Inflammatory macrophage treated with lipopolysaccharide for 1 hour (primary cell): ENCODE measurements at regions not wholly inside any gene's neighbourhood (a gene's known extent, or its start where the extent isn't known, plus 50 kb on each side); places are given as distances from the start of the nearest gene placed in this dataset.
"Not testable (repeated sequence)": the region's sequence is repeated elsewhere in the genome, so short reads cannot be mapped to it uniquely, and the experiment has no call there.

Experiments
- DNase-seq, 2 donors: peaks; one replicate each; pipeline ENCODE4 v3.0.0-alpha.2; 2020 to 2022

DNA sequence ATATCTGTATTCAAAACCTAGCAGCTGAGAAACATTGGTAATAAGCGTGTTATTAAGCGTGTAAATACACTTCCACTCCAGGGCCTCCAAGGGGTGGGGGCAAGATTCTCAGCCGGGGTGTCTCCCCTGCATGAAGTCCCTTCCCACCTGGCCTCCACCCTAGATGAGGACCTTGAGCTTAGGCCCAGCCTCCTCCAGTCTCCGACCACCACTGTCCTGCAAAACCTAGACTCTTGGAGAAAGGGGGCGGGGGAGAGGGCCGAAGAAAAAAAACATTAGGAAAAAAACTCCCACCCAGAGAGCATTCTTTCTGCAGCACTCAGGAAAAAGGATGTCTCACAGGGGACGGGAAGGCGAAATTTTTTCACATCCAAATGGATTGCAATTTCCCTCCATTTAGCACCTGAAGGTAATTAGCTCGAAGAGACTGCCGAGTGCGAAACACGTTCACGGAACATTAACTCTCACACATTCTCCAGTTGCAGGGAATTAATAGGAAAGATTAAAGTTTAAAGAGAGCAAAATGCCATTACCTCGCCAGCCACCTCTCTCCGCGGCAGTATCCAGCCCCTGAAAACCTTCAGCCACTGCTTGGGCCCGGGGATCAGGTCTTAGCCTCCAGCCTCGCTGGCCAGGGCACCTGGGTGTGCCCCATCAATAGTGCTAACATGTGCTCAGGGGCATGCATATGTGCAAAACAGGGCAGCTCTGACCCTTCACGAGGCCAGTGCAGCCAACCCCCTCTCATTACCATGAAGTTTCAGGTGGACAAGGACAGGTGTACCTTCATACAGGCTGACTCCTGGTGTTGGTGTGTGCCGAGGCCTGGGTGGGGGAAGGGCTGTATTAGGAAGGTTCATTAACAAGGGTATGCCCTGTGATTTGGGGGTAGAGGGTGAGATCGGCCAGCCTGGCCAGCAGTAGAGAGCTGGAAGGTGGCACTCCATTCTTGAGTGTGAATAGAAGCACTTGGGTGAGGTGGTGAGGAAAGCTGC lies 77.2 kb downstream of the HIF1AN start:
- DNase-seq = no peak

DNA sequence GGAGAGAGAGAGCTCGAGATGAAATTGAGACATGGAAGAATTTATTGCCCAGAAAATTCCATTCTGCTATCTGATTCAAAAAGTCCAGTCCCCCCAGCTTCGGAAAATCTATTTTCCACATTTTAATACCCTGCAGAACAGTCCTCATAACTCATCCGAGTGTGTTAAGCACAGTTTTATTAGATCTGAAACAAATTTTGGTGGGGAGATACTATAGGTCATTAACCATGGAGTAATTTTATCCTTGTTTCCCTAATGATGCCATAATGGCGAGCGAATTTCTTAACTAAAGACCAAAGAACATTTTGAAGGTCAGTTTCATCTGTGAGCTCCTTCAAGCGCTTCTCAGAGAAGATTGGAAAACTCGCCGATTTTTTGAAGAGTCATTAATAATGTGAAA lies 78.1 kb downstream of the HIF1AN start:
- no peak for DNase-seq

DNA sequence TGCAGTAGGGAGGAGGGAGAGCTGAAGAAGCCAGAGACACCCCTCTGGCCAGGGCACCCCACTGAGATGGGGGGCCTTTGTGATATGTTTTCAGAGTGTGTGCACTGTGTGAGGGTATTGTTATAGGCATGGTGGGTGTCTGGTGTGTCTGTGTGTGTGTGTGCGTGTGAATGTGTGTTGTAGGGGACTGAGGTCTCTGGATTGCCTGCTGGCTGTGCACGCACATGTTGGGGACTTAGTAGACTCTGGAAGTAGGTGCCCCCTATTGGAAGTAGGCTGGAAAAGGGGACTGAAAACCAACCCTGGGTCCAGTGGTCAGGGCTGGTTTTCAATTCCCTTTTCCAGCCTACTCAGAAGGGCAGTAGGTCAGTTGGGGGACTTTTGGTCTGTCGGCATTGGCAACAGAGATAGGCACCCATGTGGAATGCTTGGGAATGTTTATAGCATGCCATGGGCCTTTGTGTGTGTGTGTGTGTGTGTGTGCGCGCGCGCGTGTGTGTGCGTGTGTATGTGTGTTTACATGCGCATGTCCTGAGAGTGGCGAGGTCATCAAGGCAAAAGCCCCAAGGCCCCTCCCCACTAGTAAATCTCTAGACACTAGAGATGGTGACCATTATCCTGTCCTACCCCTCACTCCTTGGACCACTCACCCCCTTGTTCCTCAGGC lies 78.8 kb downstream of the HIF1AN start:
- no peak for DNase-seq

DNA sequence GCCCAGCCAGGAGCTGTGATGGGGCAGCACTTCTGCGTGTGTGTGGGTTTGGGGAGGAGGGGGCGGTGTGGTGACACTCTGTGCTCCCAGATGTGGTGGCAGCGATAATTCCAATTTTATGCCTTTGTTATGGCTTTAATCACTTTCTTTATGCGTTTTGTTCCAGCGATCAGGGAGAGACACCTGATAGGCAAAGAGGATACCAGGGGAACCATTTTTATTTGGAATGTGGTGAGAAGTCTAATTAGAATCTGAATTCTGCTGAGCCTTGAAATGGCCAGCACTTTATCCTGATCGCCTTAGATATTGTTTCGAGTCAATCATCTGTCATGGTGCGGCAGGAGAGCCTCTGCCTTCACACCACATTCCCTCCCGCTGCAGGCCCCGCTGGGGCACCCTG lies 79.5 kb downstream of the HIF1AN start:
- DNase-seq = no peak

DNA sequence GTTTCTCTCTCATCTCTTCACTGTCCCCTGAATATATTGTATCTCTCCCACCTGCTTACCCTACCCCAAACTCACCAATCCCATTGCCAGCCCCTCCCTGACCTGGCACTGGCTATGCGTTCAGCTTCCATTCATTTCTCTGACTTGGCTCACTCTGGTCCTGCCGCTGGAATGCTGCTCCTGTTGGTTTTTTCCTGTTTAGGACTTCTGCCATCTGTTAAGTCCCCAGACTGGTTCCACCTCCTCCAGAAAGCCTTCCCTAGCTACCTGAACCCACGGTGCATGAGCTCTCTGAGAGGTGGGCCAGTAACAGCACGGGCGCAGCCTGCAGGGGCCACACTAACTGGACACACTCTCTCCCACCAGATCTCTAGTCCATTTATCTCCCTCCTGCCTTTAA lies 80.2 kb downstream of the HIF1AN start:
- no peak for DNase-seq

DNA sequence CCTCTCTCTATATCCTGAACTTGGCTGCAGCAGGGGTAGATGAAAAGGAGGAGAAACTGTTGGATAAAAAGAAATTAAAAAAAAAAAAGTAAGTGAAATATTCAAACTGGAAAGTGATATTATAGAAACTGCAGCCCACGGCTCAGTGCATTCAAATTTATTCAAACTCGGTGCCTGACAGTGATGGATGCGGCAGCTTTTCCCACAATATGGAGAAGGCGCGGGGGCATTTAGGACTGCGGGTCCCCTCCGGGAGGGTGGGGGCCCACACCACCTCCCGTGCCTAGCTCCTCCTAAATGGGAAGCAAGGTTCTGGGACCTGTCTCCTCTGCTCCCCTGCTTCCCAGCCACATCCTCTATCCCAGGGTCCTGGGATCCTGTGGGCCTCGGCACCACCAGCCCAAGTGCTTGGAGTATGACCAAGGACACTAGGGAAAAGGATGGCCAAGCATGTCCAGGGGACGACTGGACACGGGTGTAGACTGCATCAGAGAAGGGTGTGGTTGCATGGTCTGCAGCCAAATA lies 82.4 kb downstream of the HIF1AN start:
- DNase-seq = no peak

DNA sequence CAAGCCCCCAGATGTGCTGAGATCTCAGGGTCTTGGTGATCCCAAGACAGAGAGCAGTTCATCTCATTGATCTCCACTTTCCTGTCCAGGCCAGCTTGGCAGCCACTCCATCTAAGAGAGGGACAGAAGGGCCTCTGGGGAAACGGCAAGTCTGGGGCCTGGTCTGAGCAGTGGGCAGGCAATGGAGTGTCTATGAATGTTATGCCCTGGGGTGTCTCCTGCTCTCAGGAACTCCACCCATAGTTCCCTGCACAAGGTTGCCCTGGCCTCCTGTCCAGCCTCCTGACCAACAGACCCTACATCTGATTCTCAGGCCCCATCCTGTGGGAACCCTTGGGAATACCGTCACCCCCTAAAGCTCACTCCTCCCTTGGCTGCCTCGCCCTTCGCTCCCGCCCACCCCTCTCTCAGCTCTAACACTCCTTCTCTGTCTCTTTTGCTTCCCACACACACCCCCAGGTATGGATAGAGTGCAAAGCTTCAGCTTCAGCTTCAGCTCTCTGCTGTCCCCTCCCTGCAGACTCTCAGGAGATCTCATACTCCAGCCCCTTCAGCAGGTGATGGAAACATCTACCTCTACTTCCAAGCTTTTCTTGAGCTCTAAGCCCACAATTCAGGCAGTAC lies 83.0 kb downstream of the HIF1AN start:
- no peak for DNase-seq

DNA sequence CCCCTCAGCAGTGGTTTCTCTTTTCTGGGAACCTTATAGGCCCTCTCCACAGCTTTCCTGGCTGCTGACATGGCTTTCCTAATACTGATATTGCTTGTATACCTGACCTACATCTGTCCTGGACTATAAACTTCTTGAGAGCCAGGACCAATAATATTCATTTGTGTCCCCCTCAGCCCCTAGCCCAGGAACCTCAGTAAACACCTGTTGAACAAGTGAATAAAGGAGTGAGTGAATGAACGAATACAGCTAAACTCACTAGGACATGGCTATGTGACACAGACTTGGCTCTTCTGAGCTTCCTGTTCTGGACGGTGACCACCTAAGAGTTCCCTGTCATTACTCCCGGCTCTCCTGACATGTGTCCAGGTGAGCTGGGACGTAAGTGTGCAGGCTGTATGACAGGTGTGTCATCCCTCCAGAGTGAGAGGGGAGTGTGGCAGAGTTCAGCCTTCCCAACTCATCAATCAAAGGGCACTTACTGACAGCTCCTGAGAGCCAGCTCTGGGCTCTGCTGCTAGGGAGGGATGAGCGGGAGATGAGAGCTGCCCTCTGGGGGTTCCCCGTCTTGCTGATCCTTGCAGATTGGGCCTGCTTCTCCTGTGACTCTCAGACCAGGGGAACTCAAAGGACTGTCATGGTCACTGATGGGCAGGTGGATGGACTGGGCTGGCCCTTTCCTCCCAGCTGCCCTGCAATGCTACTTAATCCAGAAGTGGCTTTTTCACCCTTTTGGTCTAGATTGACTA lies 84.5 kb downstream of the HIF1AN start:
- DNase-seq = no peak

DNA sequence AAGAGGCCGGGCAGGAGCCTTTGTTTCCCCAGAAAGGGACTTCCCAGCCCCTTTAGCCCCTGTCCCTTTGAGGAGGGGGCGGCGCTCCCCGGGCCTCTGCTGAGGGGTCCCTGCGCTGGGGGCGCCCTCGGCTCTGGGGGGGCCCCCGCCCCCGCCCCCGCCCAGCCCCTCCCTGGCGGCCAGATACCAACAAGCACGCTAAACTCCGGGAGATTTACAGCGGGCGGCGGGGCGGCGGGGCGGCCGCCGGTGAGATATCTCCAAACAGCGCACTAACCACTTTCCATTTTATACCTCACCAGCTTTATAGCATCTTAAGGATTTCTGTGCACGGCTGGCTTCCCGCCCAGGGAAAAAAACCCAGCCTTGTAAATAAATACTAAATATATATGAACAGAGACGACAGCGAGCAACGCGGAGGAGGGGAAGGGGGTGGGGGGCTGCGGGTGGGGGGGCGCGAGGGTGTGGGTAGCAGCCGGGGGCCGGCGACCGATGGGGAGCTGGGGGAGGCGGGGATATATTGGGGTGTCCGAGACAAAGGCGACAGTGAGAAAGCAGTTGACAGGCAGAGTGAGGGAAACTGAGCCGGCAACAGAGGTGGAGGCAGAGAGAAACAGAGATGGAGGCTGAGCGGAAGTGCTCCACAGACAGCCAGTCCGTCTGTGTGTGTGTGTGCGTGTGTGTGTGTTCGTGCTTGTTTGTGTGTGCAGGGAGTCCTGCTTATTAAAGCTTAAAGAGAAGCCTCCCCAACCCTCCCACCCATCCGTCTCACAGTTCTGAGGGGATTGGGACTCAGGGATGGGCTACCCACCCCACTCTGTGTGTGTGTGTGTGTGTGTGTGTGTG lies 85.8 kb downstream of the HIF1AN start:
- DNase-seq = no peak

DNA sequence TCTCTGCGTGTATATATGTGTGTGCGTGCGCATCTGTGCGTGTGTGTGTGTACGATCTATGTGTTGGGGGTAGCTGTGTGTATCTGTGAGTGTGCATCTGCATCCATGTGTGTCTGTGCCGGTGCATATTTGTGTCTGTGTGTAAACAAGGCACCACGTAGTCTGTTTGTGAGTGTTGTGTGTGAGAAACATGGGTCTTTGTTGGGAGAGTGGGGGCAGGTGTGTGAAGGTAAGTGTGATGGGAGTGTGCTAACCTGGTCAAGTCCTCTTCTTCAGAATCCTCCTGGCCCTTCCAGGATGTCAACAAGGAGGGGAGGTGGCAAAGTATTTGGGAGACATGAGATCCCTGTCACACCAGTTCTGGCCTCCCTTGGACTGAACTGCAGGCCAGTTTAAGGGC lies 87.2 kb downstream of the HIF1AN start:
- no peak for DNase-seq

DNA sequence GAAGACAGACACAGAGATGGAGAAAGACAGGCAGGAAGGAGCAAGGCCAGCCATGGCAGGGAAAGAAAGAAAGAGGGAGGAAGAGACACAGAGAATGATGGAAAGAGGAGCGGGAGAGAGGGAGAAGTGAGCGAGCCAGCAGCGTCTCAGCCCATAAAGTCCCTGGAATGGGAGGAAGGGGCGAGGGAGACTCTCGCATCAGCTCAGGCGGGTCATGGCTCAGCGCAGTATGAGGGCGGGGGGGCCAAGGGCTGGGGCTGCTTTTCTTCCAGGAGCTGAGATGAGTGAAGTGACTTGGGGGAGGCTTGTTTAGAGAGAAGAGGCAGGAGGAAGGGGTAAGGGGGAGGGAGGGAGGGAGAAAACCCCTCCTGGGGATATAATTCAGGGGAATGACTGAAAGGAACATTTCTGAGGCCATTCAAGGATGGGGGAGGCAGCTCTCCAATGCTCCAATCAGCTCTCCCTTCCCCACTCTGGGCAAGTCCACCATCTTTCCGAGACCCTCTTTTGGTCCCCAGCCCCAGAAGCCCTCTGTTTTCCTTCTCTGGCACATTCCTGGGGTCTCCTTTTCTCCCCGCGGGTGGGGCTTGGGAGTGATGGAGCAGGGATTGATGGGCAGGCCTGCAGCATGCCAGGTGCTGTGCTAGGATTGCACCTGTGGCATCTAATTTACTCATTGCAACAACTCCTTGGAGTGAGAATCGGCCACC lies 87.9 kb downstream of the HIF1AN start:
- DNase-seq = no peak

DNA sequence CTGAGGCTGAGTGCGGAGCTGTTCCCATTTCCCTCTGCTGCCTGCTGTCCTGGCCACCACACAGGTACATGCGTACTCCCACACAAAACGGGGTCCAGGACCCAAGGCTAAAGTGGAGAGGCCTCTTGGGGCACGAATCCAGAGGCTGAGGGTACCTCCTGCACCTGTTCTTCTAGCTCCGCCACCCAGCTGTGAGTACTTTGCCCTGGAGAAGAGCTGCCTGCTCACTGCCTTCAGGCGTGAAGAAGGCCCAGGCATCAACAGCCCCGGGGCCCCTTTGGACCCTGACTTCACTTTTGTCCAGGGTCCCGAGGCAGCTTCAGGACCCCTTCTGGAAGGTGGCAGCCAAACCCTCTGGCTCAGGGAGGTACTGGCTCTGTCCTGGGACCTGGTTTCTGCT lies 88.6 kb downstream of the HIF1AN start:
- DNase-seq = no peak

DNA sequence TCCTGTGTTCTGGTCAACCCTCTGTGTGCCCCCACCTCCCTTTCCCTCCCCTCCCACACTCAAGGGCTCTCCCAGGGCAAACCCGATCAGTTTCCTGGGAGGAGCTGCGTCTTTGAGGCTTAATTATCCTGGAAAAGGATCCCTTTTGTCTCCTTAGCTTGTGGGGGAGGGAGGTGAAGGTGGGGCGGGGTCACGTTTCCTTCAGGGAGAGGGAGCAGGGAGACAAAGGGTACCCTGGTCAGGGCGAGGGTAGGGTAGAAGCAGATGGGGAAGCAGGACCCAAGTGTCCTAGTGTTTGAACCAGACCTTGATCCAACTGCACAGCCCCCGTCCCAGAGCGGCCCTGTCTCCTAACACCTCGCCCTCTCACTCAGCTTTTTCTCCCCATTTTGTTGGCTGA lies 90.1 kb downstream of the HIF1AN start:
- no peak for DNase-seq

DNA sequence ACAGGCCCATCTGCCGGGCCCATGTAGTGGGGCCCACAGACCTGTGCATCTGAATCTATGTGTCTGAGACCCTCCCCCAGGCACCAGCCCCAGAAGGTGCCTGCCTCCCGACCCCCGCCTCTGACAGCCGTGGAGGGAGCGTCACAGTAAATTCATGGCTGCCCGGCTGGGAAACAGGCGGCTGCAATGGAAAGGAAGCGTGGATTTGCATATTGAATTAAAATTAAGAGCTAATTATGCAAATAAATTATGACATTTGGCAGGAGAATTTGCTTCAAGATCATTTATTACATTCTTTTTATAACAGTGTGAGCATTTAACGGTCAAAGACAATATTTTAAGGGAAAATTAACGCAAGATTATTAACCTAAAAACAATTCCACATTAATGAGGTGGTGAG lies 92.3 kb downstream of the HIF1AN start:
- DNase-seq = no peak

DNA sequence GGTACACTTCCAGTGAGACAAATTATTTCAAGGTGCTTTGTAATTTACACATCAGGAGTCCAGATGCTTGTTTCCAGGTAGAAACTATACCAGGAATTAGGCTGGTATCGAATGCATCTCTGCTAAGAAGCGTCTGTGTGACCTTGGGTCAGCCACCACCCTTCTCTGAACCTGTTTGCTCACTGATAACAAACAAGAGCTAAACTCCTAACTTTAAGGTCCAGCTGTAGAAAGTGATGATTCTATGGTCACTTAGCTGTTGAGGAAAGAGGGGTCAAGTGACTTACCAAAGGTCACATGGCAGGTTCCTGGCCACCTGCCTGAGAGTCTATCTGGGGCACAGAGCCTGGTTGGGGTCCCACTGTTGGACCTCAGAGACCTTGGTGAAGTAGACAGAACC lies 95.4 kb downstream of the HIF1AN start:
- DNase-seq = no peak

DNA sequence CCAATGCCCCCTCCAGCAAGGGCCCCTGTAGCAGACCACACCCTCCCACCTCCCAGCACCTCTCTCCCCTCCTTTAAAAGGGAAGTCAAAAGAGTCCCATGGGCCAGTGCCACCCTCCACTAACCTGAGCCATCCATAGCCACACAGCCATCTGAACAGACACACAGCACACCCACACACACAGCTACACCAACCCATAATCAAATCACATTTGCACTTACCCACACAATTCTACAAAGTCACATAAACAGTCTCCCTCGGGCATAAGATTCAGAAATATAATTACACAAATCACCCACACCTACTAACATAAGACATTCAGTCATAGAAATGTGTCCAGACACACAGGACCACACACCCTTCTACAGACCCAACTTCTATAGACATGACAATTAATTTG lies 96.3 kb downstream of the HIF1AN start:
- DNase-seq = no peak

DNA sequence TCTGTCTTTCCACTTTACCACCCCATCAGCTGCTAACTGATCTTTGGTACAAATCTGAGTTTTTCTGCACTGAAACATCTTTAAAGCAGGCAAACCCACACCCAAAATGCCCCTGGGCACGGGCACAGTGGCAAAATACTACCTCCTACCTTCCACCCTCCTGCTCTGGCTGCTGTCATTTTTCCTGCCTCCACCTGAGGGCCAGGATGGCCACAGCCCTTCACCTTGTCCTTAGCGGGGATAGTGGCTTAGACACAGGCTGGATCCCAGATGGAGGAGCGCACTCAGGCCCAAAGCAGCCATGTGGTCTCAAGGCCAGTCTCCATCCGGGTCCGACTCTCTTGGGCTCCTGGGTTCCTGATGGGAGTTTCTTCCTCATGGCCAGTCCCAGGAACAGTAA lies 98.3 kb downstream of the HIF1AN start:
- DNase-seq = no peak

DNA sequence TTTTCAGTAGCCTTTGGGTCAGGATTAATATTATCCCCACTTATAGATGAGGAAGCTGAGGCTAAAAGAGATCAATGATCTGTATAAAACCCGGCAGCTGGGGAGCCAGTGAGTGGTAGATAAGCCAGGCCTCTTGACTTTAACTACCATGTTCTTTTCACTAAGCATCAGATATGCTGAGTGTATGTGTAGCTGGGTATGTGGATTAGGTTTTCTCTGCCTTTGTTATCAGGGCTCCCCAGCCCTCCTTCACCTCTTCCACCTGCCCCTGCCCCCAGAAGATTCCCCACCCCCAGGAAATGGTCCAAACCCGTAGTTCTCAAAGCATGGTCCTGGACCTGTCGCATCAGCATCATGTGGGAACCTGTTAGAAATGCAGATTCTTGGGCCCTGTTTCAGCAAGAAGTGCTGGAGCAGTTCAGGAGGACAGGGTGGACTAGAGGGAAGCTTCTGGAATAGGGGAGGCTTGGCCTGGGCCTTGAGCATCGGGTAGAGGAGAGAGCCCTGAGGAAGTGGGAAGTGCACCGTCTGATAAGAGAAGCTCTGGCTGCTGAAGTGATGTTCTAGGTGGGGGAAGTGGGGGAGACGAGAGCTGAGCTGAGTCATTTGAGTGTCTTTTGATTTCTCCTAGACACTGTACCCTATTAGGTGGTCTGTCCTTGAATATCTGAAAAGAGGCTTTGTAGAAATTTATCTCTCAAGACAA lies 101.3 kb downstream of the HIF1AN start:
- DNase-seq = no peak

DNA sequence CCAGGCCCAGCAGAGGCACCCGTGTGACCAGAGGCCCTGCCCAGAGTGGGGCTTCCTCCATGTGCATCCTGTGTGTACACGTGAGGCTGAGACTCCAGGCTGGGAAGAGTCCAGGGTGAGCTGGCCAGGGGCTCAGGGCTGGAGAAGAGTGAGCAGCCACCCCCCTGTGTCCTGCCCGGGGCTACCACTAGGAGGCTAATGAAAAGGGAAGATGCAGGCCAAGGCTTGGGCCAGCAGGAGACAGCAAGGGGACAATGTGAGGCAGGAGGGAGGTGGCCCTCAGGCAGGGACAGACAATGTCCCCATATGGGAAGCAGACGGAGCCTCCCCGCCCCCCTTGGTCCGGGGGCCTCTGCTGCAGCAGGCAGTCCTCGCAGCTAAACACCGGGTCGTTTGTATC lies 102.0 kb downstream of the HIF1AN start:
- DNase-seq = peak; percentile 10 to 31

DNA sequence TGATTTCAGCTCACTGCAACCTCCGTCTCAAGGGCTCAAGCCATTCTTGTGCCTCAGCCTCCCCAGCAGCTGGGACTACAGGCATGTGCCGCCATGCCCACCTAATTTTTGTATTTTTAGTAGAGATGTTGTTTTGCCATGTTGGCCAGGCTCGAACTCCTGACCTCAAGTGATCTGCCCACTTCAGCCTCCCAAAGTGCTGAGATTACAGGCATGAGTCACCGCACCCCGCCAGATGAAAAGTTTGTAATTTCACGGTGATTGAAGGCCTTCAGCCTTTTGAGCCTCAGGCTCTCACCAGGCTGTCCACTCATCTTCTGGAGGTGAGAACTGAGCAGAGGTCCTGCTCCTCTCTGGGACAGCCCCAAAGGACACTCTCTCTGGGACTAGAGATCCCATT lies 103.2 kb downstream of the HIF1AN start:
- not testable (repeated sequence) for DNase-seq
